ENCODE measurements at regions not wholly inside any gene's neighbourhood (a gene's known extent, or its start where the extent isn't known, plus 50 kb on each side); places are given as distances from the start of the nearest gene placed in this dataset.
"Not testable (repeated sequence)": the region's sequence is repeated elsewhere in the genome, so short reads cannot be mapped to it uniquely, and the experiment has no call there.

DNA sequence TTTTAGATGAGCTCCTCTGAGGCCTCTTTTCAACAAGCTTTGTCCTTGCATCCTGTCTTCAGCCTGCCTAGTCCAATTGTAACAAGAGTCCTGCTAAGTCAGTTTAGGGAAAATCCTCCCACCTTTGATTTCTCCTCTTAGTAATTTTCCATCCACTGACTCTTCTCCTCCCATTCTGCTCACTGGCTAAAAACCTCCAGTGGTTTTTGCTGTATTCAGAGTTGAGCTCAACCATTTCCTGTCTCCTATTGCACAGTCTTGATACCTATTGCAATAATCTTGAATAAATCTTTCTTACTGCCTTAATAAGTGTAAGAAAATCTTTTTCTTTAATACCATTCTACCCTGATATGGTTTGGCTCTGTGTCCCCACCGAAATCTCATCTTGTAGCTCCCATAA is 117.8 kb upstream of the ENPP6 start:
- no peak for DNase-seq (ENCODE audit: low spot score)

GRCh38 chr4:184333446-184333845 is 115.8 kb upstream of the ENPP6 start:
- not testable (repeated sequence) for DNase-seq (ENCODE audit: low spot score)

DNA sequence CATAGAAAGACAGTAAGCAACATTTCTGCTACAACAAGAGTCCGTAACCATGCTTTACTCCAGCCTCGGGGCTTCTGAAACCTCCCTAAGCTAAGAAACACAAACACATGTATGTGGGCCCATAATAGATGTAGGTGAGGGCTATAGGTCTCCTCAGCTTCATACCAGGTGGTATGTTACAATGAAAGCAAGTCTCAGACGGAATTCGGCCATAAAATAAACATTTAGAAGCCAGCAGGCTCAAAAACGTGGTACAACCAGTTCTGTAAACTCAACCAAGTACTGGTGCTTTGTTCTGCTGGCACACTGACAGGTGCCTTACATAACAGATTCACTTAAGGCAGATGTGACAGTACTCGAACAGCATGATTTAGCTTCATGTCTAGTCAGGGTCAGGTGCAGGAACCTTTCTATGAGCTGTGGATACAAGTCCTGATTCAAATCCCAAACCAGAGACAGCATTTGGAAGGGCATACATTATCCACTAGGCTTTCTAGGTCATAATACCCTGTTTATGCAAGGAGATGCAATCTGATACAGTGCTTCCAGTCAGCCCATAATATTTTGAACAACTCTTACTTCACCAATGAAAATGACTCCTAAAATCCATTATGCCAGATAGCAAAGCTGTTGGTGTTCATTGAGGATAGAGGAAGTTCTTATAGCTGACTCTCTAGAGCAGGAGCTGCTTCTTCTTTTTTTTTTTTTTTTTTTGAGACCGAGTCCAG is 113.8 kb upstream of the ENPP6 start:
- no peak for DNase-seq (ENCODE audit: low spot score)

DNA sequence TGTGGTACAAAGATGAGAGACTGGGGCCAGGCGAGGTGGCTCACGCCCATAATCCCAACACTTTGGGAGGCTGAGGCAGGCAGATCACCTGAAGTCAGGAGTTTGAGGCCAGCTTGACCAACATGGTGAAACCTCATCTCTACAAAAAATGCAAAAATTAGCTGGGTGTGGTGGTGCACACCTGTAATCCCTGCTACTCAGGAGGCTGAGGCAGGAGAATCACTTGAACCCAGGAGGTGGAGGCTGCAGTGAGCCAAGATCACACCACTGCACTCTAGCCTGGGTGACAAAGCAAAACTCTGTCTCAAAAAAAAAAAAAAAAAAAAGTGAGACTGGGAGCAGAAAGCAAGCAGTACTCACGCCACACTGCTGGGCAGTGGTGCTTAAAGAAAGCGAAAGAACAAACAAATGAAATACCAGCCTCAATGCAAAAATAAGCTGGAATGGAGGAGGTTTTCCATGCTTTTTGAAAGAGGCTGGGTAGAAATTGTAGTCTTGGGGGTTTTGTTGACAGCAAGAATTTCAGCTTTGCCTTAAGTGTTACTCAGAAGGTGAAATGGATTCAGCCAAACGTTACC is 112.9 kb upstream of the ENPP6 start:
- DNase-seq (ENCODE audit: low spot score) = not testable (repeated sequence)

GRCh38 chr4:184329659-184330400 is 112.2 kb upstream of the ENPP6 start:
- no peak for DNase-seq (ENCODE audit: low spot score)

DNA sequence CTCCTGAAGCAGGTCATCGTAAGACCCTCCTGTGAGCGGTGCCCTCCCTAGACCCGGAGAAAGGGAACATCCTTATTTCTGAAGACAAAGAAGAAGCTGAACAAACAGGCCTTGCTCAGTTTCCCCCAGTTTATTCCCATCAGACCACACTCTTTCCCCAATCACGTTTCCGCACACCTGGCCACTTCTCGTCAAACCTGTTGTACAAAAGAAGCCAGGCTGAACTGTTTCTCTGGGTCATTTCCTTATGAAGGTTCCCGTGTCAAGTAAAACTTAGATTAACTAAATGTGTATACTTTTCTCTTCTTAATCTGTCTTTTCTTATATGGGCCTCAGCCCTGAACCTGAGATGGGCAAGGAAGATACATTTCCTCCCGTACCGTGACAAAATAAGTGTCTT is 111.6 kb upstream of the ENPP6 start:
- no peak for DNase-seq (ENCODE audit: low spot score)

GRCh38 chr4:184328022-184328736 is 110.5 kb upstream of the ENPP6 start:
- DNase-seq (ENCODE audit: low spot score) = peak; percentile 49

DNA sequence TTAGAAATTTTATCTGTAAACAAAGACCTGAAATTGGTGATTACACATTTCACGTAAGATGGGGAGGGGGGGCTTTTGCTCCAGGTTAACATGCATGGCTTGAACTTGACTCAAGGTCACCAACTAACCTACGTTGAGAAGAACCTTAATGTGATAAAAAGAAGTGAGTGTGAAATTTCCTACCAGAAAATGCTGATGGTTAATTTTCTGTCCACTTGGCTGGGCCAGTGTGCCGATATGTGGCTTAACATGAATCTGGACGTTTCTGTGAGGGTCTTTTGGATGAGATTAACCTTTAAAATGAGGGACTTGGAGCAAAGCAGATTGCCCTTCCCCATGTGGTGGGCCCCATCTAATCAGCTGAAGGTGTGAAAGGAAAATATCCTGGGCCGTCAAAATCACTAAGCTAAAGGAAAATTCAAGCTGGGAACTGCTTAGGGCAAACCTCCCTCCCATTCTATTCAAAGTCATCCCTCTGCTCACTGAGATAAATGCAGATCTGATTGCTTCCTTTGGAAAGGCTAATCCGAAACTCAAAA is 107.3 kb upstream of the ENPP6 start:
- no peak for DNase-seq (ENCODE audit: low spot score)

- DNase-seq (ENCODE audit: low spot score) = no peak
Measured at GRCh38 chr4:184322328-184323025, 104.8 kb upstream of the ENPP6 start.

GRCh38 chr4:184320631-184321030 is 103.0 kb upstream of the ENPP6 start:
- DNase-seq (ENCODE audit: low spot score) = no peak

- no peak for DNase-seq (ENCODE audit: low spot score)
Measured at GRCh38 chr4:184318852-184319251, 101.2 kb upstream of the ENPP6 start.

DNA sequence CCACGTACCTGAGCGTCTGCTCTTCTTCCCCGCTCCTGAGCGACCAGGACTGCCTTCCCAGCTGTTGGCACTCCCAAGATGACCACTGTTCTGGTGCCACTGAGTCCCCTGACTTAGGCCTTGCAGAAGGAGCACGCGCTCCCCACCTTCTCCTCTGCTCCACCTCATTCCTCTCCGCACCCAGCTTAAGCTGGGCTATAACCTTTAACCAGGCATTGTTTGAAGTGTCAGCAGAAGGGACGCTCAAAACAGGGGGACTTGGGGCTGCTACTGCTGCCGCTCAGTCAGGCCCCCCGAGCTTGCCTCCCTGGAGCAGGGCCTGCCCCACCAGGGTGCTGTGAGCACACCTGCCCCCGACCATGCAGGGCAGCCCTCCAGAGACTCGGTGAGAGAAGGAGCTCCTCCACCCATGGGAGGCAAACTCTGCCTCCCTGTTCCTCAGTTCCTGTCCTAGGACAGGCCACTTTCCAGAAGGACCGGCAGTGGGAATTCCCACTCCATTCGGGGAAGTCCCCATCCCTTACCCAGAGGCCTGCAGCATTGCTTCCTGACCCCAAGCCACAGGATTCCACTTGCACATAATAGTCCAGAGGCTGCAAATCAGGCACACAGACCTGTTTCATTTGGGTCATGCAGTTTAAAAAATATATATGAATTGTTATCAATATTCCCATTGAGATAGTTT is 99.7 kb upstream of the ENPP6 start:
- no peak for DNase-seq (ENCODE audit: low spot score)

GRCh38 chr4:184316821-184317220 is 99.1 kb upstream of the ENPP6 start:
- no peak for DNase-seq (ENCODE audit: low spot score)

DNA sequence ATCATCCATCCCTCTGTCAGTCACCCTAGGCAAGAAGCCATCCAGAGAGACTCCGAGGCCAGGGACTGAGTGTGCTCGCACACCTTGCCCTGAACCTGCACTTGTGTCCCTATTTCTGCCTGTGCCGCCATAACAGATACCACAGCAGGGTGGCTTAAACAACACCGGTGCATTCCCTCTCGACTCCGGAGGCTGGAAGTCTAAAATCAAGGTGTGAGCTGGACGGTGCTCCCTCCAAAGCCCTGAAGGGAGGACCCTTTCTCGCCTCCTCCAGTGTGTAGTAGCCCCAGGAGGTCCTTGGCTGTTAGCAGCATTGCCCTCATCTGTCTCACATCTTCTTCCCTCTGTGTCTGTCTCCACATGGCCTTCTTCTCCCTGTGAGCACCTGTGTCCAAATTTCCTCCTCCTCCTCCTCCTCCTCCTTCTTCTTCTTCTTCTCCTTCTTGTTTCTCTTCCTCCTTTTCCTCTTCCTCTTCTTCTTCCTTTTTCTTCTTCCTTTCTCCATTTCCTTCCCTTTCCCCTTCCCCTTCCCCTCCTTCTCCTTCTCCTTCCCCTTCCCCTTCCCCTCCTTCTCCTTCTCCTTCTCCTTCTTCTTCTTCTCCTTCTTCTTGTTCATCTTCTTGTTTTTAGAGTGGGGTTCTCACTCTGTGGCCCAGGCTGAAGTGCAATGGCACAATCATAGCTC is 98.1 kb upstream of the ENPP6 start:
- no peak for DNase-seq (ENCODE audit: low spot score)

DNA sequence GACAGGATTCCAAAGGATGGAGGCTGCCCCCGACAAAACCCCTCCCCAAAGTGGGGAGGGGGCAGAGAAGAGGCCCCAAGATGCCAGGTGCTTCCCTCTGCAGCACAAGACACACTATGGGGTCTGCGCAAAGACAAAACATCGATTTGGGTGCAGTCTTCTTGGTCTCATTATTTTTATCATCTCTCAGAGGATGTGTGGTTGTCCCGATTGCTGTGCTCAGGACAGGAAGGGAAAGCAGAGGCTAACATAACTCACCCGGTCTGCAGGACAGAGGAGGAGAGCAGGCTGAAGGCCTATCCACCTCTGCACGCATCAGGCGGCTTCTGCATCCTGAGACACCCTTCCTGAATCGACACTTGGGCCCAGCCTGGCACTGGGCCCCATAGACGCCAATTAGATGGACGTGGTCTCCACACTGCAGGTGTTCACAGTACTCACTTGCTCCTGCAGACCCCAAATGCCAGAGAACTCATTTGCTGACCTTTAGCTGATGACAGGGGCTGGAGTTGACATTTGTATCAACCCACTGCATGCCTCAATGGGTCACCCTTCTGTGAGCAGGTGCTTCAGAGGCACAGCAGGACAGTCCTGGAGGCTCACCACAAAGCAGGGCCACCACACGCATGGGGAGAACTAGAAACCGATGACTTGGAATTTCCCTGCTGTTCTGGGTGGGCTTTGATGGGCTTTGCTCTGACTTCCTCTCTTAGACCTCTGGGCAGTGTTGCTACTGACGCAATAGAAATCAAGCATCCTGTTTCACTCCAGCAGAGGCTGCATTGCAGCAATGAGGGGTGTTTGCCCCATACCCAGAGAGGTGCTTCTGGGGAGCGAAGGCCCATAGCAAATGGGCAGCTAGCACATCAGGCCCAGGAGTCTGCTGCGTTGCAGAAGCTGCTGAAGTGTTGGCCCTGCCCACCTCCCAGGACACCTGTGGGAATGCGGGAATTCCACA is 96.3 kb upstream of the ENPP6 start:
- DNase-seq (ENCODE audit: low spot score) = peak; percentile 54

DNA sequence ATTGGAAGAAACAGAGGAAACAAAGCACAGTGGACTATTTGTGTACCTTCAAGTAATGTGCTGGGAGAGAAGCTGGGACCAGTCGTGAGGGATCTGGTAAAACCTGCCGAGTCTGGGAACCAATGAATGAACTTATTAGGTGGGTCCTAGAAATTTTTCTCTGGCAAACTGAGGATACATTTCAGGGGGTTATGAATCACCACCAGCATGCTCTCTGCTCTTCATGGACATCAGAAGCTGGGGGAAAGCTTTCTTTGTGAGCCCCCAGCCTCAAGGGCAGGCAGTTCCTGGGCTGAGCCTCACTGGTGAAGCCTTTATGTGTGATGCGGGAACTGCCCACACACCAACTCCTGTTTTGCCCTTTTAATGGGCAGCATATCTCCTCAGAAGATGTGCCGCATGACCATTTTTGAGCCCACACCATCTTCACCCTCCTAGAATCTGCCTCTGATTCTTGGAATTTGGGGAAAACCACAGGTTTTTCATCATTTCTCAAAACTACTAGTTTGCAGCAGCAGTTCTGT is 95.4 kb upstream of the ENPP6 start:
- DNase-seq (ENCODE audit: low spot score) = no peak

- DNase-seq (ENCODE audit: low spot score) = no peak
Measured at GRCh38 chr4:184312126-184312525, 94.5 kb upstream of the ENPP6 start.

GRCh38 chr4:184310881-184311709 is 93.4 kb upstream of the ENPP6 start:
- DNase-seq (ENCODE audit: low spot score) = no peak

All from NAMALWA (cell line).